SJSA1 (cell line): ENCODE measurements at regions not wholly inside any gene's neighbourhood (a gene's known extent, or its start where the extent isn't known, plus 50 kb on each side); places are given as distances from the start of the nearest gene placed in this dataset.
"Not testable (repeated sequence)": the region's sequence is repeated elsewhere in the genome, so short reads cannot be mapped to it uniquely, and the experiment has no call there.

Experiments
- DNase-seq, 2 experiments: peaks; one replicate each; pipeline ENCODE4 v3.0.0-alpha.2; 2015 to 2020; ENCODE audit warnings: low spot score in 2 of 2, low read depth in 1 of 2
- H3K27ac ChIP-seq: fragments of 250-450 bp; sonication (Bioruptor Pico); 2 replicates; pipeline ENCODE4 v1.5.1; 2020; ENCODE audit warnings: mild to moderate bottlenecking, moderate library complexity
- H3K27me3 ChIP-seq: fragments of 250-450 bp; sonication (Bioruptor Pico); replicated peaks from 2 replicates; pipeline ENCODE4 v1.5.1; 2020; ENCODE audit warnings: mild to moderate bottlenecking, moderate library complexity
- H3K36me3 ChIP-seq: fragments of 250-450 bp; sonication (Bioruptor Pico); 2 replicates; pipeline ENCODE4 v1.5.1; 2020; ENCODE audit warnings: mild to moderate bottlenecking
- H3K4me1 ChIP-seq: fragments of 250-450 bp; sonication (Bioruptor Pico); replicated peaks from 2 replicates; pipeline ENCODE4 v1.6.1; 2021; ENCODE audit warnings: mild to moderate bottlenecking
- H3K4me3 ChIP-seq: fragments of 250-450 bp; sonication (Bioruptor Pico); 2 replicates; pipeline ENCODE4 v1.5.1; 2020; ENCODE audit warnings: mild to moderate bottlenecking
- H3K9me3 ChIP-seq: fragments of 250-450 bp; sonication (Bioruptor Pico); replicated peaks from 2 replicates; pipeline ENCODE4 v1.5.1; 2020; ENCODE audit warnings: mild to moderate bottlenecking

- DNase-seq = no peak
- Histone ChIP-seq H3K27me3 (no peaks in the 10 kb centered on the region), H3K9me3 (no peaks in the 10 kb centered on the region)
Observed at GRCh38 chr6:78515271-78515670, 352.1 kb upstream of the IRAK1BP1 start.

GRCh38 chr6:78517399-78517798, 350.0 kb upstream of the IRAK1BP1 start:
- H3K9me3 ChIP-seq = no peaks in the 10 kb centered on the region
- no peak overlapping the region for H3K4me3 ChIP-seq
- H3K4me1 ChIP-seq = no peaks in the 10 kb centered on the region
- no peak for DNase-seq
- H3K36me3 ChIP-seq = no peaks in the 10 kb centered on the region
- H3K27ac ChIP-seq = no peak overlapping the region
- H3K27me3 ChIP-seq = no peaks in the 10 kb centered on the region

More at GRCh38 chr6:78515271-78515670, 352.1 kb upstream of the IRAK1BP1 start:
- Histone ChIP-seq H3K4me1 (no peaks in the 10 kb centered on the region; the same call in 1 of the 2 replicates), H3K27ac (no peak overlapping the region), H3K4me3 (no peak overlapping the region), H3K36me3 (no peaks in the 10 kb centered on the region)

GRCh38 chr6:78523622-78524021, 343.7 kb upstream of the IRAK1BP1 start:
- DNase-seq = no peak
- no peak overlapping the region for H3K4me3 ChIP-seq

GRCh38 chr6:78525976-78526375, 341.4 kb upstream of the IRAK1BP1 start:
- 0 out of 2 replicates have a peak, but pooled peaks cover 3% of the 10 kb centered on the region for H3K4me1 ChIP-seq
- no peak overlapping the region for H3K27ac ChIP-seq
- no peaks in the 10 kb centered on the region for H3K9me3 ChIP-seq
- H3K27me3 ChIP-seq = no peaks in the 10 kb centered on the region
- no peak overlapping the region for H3K4me3 ChIP-seq
- DNase-seq = no peak
- H3K36me3 ChIP-seq = no peaks in the 10 kb centered on the region

More at GRCh38 chr6:78523622-78524021, 343.7 kb upstream of the IRAK1BP1 start:
- Histone ChIP-seq H3K27me3 (no peaks in the 10 kb centered on the region), H3K9me3 (no peaks in the 10 kb centered on the region), H3K36me3 (no peaks in the 10 kb centered on the region), H3K27ac (no peak overlapping the region), H3K4me1 (0 out of 2 replicates have a peak, but pooled peaks cover 3% of the 10 kb centered on the region)

- H3K4me1 ChIP-seq = 0 out of 2 replicates have a peak, but pooled peaks cover 3% of the 10 kb centered on the region
Observed at GRCh38 chr6:78526432-78526831, 340.9 kb upstream of the IRAK1BP1 start.

GRCh38 chr6:78528926-78529325, 338.4 kb upstream of the IRAK1BP1 start:
- H3K27me3 ChIP-seq = no peaks in the 10 kb centered on the region
- no peaks in the 10 kb centered on the region for H3K9me3 ChIP-seq
- H3K36me3 ChIP-seq = no peaks in the 10 kb centered on the region
- peaks cover 5% of the 10 kb centered on the region for H3K4me1 ChIP-seq
- no peak for DNase-seq
- H3K4me3 ChIP-seq = no peak overlapping the region
- no peak overlapping the region for H3K27ac ChIP-seq

More at GRCh38 chr6:78526432-78526831, 340.9 kb upstream of the IRAK1BP1 start:
- no peaks in the 10 kb centered on the region for H3K9me3 ChIP-seq
- no peak for DNase-seq
- no peaks in the 10 kb centered on the region for H3K27me3 ChIP-seq
- no peak overlapping the region for H3K4me3 ChIP-seq
- no peak overlapping the region for H3K27ac ChIP-seq
- H3K36me3 ChIP-seq = no peaks in the 10 kb centered on the region

- no peaks in the 10 kb centered on the region for H3K9me3 ChIP-seq
- H3K4me3 ChIP-seq = no peak overlapping the region
- no peaks in the 10 kb centered on the region for H3K36me3 ChIP-seq
- no peaks in the 10 kb centered on the region for H3K27me3 ChIP-seq
- no peak overlapping the region for H3K27ac ChIP-seq
- DNase-seq = no peak
- H3K4me1 ChIP-seq = peaks cover 11% of the 10 kb centered on the region
Observed at GRCh38 chr6:78530208-78530607, 337.1 kb upstream of the IRAK1BP1 start.

- Histone ChIP-seq H3K4me1 (peaks cover 18% of the 10 kb centered on the region), H3K4me3 (no peak overlapping the region), H3K27ac (no peak overlapping the region), H3K27me3 (no peaks in the 10 kb centered on the region), H3K9me3 (no peaks in the 10 kb centered on the region), H3K36me3 (no peaks in the 10 kb centered on the region)
- no peak for DNase-seq
Observed at GRCh38 chr6:78533426-78533825, 333.9 kb upstream of the IRAK1BP1 start.

GRCh38 chr6:78533876-78534275, 333.5 kb upstream of the IRAK1BP1 start:
- peaks cover 19% of the 10 kb centered on the region for H3K4me1 ChIP-seq
- no peaks in the 10 kb centered on the region for H3K36me3 ChIP-seq
- no peak overlapping the region for H3K4me3 ChIP-seq
- peak in 1 of 2 experiments; percentile 11 for DNase-seq
- H3K9me3 ChIP-seq = no peaks in the 10 kb centered on the region
- H3K27me3 ChIP-seq = no peaks in the 10 kb centered on the region
- no peak overlapping the region for H3K27ac ChIP-seq

GRCh38 chr6:78538002-78538401, 329.3 kb upstream of the IRAK1BP1 start:
- DNase-seq = no peak
- no peaks in the 10 kb centered on the region for H3K9me3 ChIP-seq
- H3K27ac ChIP-seq = no peak overlapping the region; the same call in 1 of the 2 replicates
- H3K27me3 ChIP-seq = no peaks in the 10 kb centered on the region
- peaks cover 19% of the 10 kb centered on the region for H3K4me1 ChIP-seq
- H3K36me3 ChIP-seq = no peaks in the 10 kb centered on the region
- no peak overlapping the region for H3K4me3 ChIP-seq

GRCh38 chr6:78547636-78548035, 319.7 kb upstream of the IRAK1BP1 start:
- H3K27ac ChIP-seq, H3K27me3 ChIP-seq, H3K9me3 ChIP-seq, H3K4me3 ChIP-seq, H3K36me3 ChIP-seq, DNase-seq: not testable (repeated sequence)
- H3K4me1 ChIP-seq = peaks cover 13% of the 10 kb centered on the region

GRCh38 chr6:78551361-78551760, 316.0 kb upstream of the IRAK1BP1 start:
- Histone ChIP-seq H3K4me3 (no peak overlapping the region), H3K27me3 (no peaks in the 10 kb centered on the region), H3K9me3 (no peaks in the 10 kb centered on the region), H3K4me1 (peaks cover 13% of the 10 kb centered on the region), H3K36me3 (0 out of 2 replicates have a peak, but pooled peaks cover 3% of the 10 kb centered on the region), H3K27ac (no peak overlapping the region)
- DNase-seq = no peak

GRCh38 chr6:78552435-78552834, 314.9 kb upstream of the IRAK1BP1 start:
- Histone ChIP-seq H3K27me3 (no peaks in the 10 kb centered on the region), H3K4me3 (no peak overlapping the region), H3K27ac (no peak overlapping the region), H3K4me1 (peaks cover 13% of the 10 kb centered on the region), H3K36me3 (0 out of 2 replicates have a peak, but pooled peaks cover 3% of the 10 kb centered on the region), H3K9me3 (no peaks in the 10 kb centered on the region)
- DNase-seq = no peak

GRCh38 chr6:78554341-78554740, 313.0 kb upstream of the IRAK1BP1 start:
- no peaks in the 10 kb centered on the region for H3K4me1 ChIP-seq
- H3K36me3 ChIP-seq = 0 out of 2 replicates have a peak, but pooled peaks cover 3% of the 10 kb centered on the region
- H3K27me3 ChIP-seq = no peaks in the 10 kb centered on the region
- H3K9me3 ChIP-seq = no peaks in the 10 kb centered on the region
- DNase-seq = no peak
- H3K4me3 ChIP-seq = no peak overlapping the region
- H3K27ac ChIP-seq = no peak overlapping the region

- H3K4me1 ChIP-seq = no peaks in the 10 kb centered on the region
Observed at GRCh38 chr6:78559056-78559455, 308.3 kb upstream of the IRAK1BP1 start.

More at GRCh38 chr6:78559056-78559455, 308.3 kb upstream of the IRAK1BP1 start:
- no peak for DNase-seq
- Histone ChIP-seq H3K4me3 (no peak overlapping the region), H3K27ac (no peak overlapping the region), H3K27me3 (no peaks in the 10 kb centered on the region), H3K9me3 (no peaks in the 10 kb centered on the region), H3K36me3 (no peaks in the 10 kb centered on the region)
